ENCODE measurements at regions not wholly inside any gene's neighbourhood (a gene's known extent, or its start where the extent isn't known, plus 50 kb on each side); places are given as distances from the start of the nearest gene placed in this dataset.

DNA sequence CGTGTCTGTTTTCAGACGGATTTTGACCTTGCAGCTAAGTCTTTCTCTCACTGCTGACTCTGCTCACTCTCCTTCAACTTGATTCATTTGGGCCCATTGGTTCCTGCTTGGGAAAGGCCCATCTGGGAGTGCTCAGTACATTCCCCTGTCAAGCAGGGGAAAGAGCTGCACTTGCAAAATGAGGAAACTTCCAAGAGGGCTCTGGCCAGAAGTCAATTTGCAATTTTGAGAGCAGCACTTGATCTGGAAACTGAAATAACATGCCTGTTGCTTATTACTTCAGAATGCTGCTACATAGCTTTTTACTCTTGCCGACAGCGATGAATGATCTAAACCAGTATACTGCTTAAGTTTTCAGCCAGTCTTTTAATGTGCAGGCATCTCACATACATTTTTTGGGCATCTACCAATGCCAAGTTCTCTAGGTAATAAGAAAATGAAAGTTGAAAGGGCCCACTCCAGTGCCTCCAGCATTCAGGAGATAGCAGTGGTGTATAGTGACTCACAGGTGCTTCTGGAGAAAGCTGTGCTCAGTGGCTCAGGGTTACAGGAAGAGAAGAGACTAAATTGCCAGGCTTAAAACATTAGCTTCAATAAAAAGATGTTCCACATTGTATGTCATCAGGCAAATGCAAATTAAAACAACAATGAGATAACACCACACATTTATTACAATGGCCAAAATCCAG, 70.1 kb upstream of the RORA start:
- H4K20me1 ChIP-seq (ENCODE audit: control insufficient read depth, insufficient read depth): no peaks in the 10 kb centered on the region
- FAIRE-seq: no peak
- in situ Hi-C loops (cut with MboI): no loop called here
- ChIA-PET POLR2A (no interaction called here), RAD21 (ENCODE audit: unreplicated experiment) (interaction anchor here (0.7 kb wide), 1 partner anchor 11 kb away, joined by 3 read pairs; no protein-coding TSS in a partner anchor), CTCF (interaction anchor here (1.1 kb wide), 1 partner anchor 535 kb away, joined by 3 read pairs; no protein-coding TSS in a partner anchor), SMC1A (ENCODE audit: uncharacterized antibody, unreplicated experiment) (no interaction called here)
- WGBS (ENCODE audit: insufficient coverage, insufficient replicate concordance, low lambda C conversion rate, missing lambda C conversion rate): 17% methylated on average over 4 of the region's 4 CpGs
- H3K9ac ChIP-seq (ENCODE audit: control insufficient read depth, insufficient read depth, low read length): no peak overlapping the region
- TF ChIP-seq ZNF687 (IDR thresholded peaks at IDR 0.05) (no peak), PAX5 (IDR thresholded peaks at IDR 0.05; ENCODE audit: borderline replicate concordance, low read depth, low read length) (no peak), EED (IDR thresholded peaks at IDR 0.05; ENCODE audit: low read depth) (no peak), TCF12 (IDR thresholded peaks at IDR 0.05; ENCODE audit: low read depth, low read length) (no peak)
- TF ChIP-seq, protein P1, sequence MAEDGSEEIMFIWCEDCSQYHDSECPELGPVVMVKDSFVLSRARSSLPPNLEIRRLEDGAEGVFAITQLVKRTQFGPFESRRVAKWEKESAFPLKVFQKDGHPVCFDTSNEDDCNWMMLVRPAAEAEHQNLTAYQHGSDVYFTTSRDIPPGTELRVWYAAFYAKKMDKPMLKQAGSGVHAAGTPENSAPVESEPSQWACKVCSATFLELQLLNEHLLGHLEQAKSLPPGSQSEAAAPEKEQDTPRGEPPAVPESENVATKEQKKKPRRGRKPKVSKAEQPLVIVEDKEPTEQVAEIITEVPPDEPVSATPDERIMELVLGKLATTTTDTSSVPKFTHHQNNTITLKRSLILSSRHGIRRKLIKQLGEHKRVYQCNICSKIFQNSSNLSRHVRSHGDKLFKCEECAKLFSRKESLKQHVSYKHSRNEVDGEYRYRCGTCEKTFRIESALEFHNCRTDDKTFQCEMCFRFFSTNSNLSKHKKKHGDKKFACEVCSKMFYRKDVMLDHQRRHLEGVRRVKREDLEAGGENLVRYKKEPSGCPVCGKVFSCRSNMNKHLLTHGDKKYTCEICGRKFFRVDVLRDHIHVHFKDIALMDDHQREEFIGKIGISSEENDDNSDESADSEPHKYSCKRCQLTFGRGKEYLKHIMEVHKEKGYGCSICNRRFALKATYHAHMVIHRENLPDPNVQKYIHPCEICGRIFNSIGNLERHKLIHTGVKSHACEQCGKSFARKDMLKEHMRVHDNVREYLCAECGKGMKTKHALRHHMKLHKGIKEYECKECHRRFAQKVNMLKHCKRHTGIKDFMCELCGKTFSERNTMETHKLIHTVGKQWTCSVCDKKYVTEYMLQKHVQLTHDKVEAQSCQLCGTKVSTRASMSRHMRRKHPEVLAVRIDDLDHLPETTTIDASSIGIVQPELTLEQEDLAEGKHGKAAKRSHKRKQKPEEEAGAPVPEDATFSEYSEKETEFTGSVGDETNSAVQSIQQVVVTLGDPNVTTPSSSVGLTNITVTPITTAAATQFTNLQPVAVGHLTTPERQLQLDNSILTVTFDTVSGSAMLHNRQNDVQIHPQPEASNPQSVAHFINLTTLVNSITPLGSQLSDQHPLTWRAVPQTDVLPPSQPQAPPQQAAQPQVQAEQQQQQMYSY (CRISPR knock-in tag; IDR thresholded peaks at IDR 0.05): no peak
- TF ChIP-seq, protein P2, sequence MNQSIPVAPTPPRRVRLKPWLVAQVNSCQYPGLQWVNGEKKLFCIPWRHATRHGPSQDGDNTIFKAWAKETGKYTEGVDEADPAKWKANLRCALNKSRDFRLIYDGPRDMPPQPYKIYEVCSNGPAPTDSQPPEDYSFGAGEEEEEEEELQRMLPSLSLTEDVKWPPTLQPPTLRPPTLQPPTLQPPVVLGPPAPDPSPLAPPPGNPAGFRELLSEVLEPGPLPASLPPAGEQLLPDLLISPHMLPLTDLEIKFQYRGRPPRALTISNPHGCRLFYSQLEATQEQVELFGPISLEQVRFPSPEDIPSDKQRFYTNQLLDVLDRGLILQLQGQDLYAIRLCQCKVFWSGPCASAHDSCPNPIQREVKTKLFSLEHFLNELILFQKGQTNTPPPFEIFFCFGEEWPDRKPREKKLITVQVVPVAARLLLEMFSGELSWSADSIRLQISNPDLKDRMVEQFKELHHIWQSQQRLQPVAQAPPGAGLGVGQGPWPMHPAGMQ (IDR thresholded peaks at IDR 0.05; ENCODE audit: borderline replicate concordance): no peak
- H3K36me3 ChIP-seq (ENCODE audit: control insufficient read depth in 2 of 2, insufficient read depth in 2 of 2, low read length in 1 of 2): no peaks in the 10 kb centered on the region
- intact Hi-C loops (cut with micrococcal nuclease; ENCODE audit: unreplicated experiment): no loop called here
- H3K4me3 ChIP-seq: no peak overlapping the region
- no peaks in the 10 kb centered on the region for H3K27me3 ChIP-seq (replicated peaks in 1 of 2; ENCODE audit: control insufficient read depth in 2 of 2, insufficient read depth in 2 of 2, low read length in 1 of 2)
- H3K4me1 ChIP-seq (ENCODE audit: control insufficient read depth, insufficient read depth, low read length): no peaks in the 10 kb centered on the region
- BruUV-seq (replicated peaks): no TSS peak
- H3K27ac ChIP-seq (ENCODE audit: control insufficient read depth, insufficient read depth): no peak overlapping the region
- no peak for DNase-seq (ENCODE audit: low read depth, low spot score)
- H3K4me2 ChIP-seq (ENCODE audit: control insufficient read depth, insufficient read depth): no peak overlapping the region
- H3K9me3 ChIP-seq (replicated peaks; ENCODE audit: control insufficient read depth, insufficient read depth, low read length): no peaks in the 10 kb centered on the region
- no peak for ATAC-seq
- H2AFZ ChIP-seq (ENCODE audit: control insufficient read depth, low read depth, low read length): no peak overlapping the region
- H3K79me2 ChIP-seq (ENCODE audit: control insufficient read depth, insufficient read depth, low read length): no peaks in the 10 kb centered on the region
